IMR-90 (cell line): ENCODE measurements at regions not wholly inside any gene's neighbourhood (a gene's known extent, or its start where the extent isn't known, plus 50 kb on each side); places are given as distances from the start of the nearest gene placed in this dataset.

ENCODE experiments used
- CEBPB ChIP-seq: IDR thresholded peaks from 2 replicates; pipeline ENCODE4 v1.6.1; 2012; ENCODE audit warnings: low read depth, low read length, improper control_type of control experiment
- MAFK ChIP-seq: IDR thresholded peaks from 2 replicates; pipeline ENCODE4 v1.6.1; 2012; ENCODE audit warnings: low read depth, low read length, improper control_type of control experiment
- POLR2A ChIP-seq: IDR thresholded peaks from 2 replicates; pipeline ENCODE4 v1.6.1; 2012; ENCODE audit warnings: mild to moderate bottlenecking, low read depth, low read length
- RCOR1 ChIP-seq: IDR thresholded peaks from 2 replicates; pipeline ENCODE4 v1.6.1; 2012; ENCODE audit warnings: mild to moderate bottlenecking, low read length, improper control_type of control experiment; ENCODE audit not compliant: insufficient replicate concordance
- RFX5 ChIP-seq: IDR thresholded peaks from 2 replicates; pipeline ENCODE4 v1.8.0; 2012; ENCODE audit warnings: low read depth, mild to moderate bottlenecking, low read length, moderate library complexity
- SMC3 ChIP-seq: fragments of 150-350 bp; IDR thresholded peaks from 2 replicates; pipeline ENCODE4 v1.6.1; 2016; ENCODE audit warnings: low read depth, mild to moderate bottlenecking, antibody characterized with exemption, low read length, moderate library complexity
- TF ChIP-seq, protein P1 (sequence below): conservative IDR thresholded peaks from 2 replicates; pipeline ENCODE4 v1.5.1; 2012; ENCODE audit warnings: mild to moderate bottlenecking, low read depth, low read length, improper control_type of control experiment
- TF ChIP-seq, protein P2 (sequence below): fragments of 150-350 bp; IDR thresholded peaks from 2 replicates; pipeline ENCODE4 v1.6.1; 2017; ENCODE audit warnings: mild to moderate bottlenecking, antibody characterized with exemption, low read length, low read depth

DNA sequence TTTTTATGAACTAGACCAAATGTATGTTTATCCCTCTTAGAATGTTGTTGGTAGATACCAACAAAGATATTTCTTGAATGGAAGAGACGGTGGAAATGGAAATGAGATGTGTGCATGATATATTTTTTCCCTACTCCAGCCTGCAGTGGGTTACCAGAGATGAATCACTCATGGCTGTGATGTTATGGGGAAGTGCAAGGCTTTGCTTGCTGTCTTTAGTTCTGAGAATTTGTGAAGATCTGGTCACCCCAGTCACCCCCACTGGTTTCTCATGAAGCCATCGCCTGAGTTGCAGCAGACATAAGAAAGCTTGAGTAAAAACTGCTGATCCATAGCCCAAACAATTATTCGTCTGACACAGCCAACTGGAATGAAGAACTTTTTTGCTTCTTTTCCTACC, 78.1 kb upstream of the EOMES start:
- TF ChIP-seq, protein P1, sequence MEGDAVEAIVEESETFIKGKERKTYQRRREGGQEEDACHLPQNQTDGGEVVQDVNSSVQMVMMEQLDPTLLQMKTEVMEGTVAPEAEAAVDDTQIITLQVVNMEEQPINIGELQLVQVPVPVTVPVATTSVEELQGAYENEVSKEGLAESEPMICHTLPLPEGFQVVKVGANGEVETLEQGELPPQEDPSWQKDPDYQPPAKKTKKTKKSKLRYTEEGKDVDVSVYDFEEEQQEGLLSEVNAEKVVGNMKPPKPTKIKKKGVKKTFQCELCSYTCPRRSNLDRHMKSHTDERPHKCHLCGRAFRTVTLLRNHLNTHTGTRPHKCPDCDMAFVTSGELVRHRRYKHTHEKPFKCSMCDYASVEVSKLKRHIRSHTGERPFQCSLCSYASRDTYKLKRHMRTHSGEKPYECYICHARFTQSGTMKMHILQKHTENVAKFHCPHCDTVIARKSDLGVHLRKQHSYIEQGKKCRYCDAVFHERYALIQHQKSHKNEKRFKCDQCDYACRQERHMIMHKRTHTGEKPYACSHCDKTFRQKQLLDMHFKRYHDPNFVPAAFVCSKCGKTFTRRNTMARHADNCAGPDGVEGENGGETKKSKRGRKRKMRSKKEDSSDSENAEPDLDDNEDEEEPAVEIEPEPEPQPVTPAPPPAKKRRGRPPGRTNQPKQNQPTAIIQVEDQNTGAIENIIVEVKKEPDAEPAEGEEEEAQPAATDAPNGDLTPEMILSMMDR: no peak
- TF ChIP-seq POLR2A (no peak), MAFK (no peak), RCOR1 (no peak), SMC3 (no peak), RFX5 (no peak), CEBPB (no peak)
- TF ChIP-seq, protein P2, sequence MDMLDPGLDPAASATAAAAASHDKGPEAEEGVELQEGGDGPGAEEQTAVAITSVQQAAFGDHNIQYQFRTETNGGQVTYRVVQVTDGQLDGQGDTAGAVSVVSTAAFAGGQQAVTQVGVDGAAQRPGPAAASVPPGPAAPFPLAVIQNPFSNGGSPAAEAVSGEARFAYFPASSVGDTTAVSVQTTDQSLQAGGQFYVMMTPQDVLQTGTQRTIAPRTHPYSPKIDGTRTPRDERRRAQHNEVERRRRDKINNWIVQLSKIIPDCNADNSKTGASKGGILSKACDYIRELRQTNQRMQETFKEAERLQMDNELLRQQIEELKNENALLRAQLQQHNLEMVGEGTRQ: no peak
